ENCODE measurements at regions not wholly inside any gene's neighbourhood (a gene's known extent, or its start where the extent isn't known, plus 50 kb on each side); places are given as distances from the start of the nearest gene placed in this dataset.

- TF ChIP-seq CTCF (IDR thresholded peaks at IDR 0.05) (no peak), POLR2AphosphoS5 (IDR thresholded peaks at IDR 0.05) (no peak), EP300 (IDR thresholded peaks at IDR 0.05) (no peak), POLR2A (IDR thresholded peaks at IDR 0.05) (no peak)
These were observed 130.6 kb upstream of the CBLN2 start for GRCh38 chr18:72674710-72675109.

All from suprapubic skin (tissue), 4 donors.